Natural killer cell (primary cell): ENCODE measurements at regions not wholly inside any gene's neighbourhood (a gene's known extent, or its start where the extent isn't known, plus 50 kb on each side); places are given as distances from the start of the nearest gene placed in this dataset.

Source experiments
- ATAC-seq, 3 donors: fragments of 150-1000 bp in 2 of 3; fragments of 200-7000 bp in 1 of 3; cut with Tn5 transposase; 1 replicate in 1 of 3; 2 replicates in 2 of 3; pipeline ENCODE4 v1.10.0; 2021; ENCODE audit warnings: mild to moderate bottlenecking in 2 of 3, moderate library complexity in 2 of 3
- DNase-seq, 2 donors: peaks; one replicate each; pipeline versions ENCODE4 v3.0.0 to v3.0.0-alpha.2; 2013 to 2021; ENCODE audit warnings: mixed read lengths in 1 of 2
- H3K27ac ChIP-seq: one replicate; pipeline ENCODE4 v1.5.1; 2013; ENCODE audit warnings: mild to moderate bottlenecking, low read length
- H3K27me3 ChIP-seq: one replicate; pipeline ENCODE4 v1.6.1; 2013; ENCODE audit warnings: low read length; ENCODE audit not compliant: control insufficient read depth, insufficient read depth
- H3K36me3 ChIP-seq: one replicate; pipeline ENCODE4 v1.6.1; 2013; ENCODE audit warnings: low read length; ENCODE audit not compliant: control insufficient read depth, insufficient read depth
- H3K4me1 ChIP-seq: one replicate; pipeline ENCODE4 v1.6.1; 2013; ENCODE audit warnings: low read length; ENCODE audit not compliant: control insufficient read depth, insufficient read depth
- H3K4me3 ChIP-seq: one replicate; pipeline ENCODE4 v1.5.1; 2013; ENCODE audit warnings: low read length
- H3K9me3 ChIP-seq: one replicate; pipeline ENCODE4 v1.6.1; 2013; ENCODE audit warnings: low read length; ENCODE audit not compliant: control insufficient read depth, insufficient read depth
- H3K27ac Mint-ChIP-seq, 2 donors: one replicate each; pipeline ENCODE4 v1.8.0; 2022; ENCODE audit warnings: mild to moderate bottlenecking in 2 of 2, mixed read lengths in 2 of 2, moderate library complexity in 1 of 2
- H3K27me3 Mint-ChIP-seq, 2 donors: one replicate each; pipeline ENCODE4 v1.8.0; 2022; ENCODE audit warnings: low read depth in 2 of 2, mixed read lengths in 2 of 2
- H3K36me3 Mint-ChIP-seq: one replicate; pipeline ENCODE4 v1.8.0; 2022; ENCODE audit warnings: mixed read lengths
- H3K4me1 Mint-ChIP-seq, 2 donors: one replicate each; pipeline ENCODE4 v1.8.0; 2022; ENCODE audit warnings: mixed read lengths in 2 of 2
- H3K4me3 Mint-ChIP-seq: one replicate; pipeline ENCODE4 v1.8.0; 2022; ENCODE audit warnings: mild to moderate bottlenecking, moderate library complexity, mixed read lengths
- H3K9me3 Mint-ChIP-seq, 2 donors: one replicate each; pipeline ENCODE4 v1.8.0; 2022; ENCODE audit warnings: mixed read lengths in 2 of 2
- CTCF ChIP-seq: fragments of 200-600 bp; IDR thresholded peaks from one replicate; pipeline ENCODE4 v1.8.0; 2022; ENCODE audit warnings: antibody characterized with exemption
- WGBS: methylation state at CpG from one replicate; pipeline ENCODE4 v1.1.7; 2013; ENCODE audit warnings: missing lambda C conversion rate; ENCODE audit not compliant: insufficient coverage; 5-methylcytosine and 5-hydroxymethylcytosine counted together
- intact Hi-C: fragments of 100-400 bp; cut with micrococcal nuclease; formaldehyde crosslinking; loops from one replicate; pipeline ENCODE4 v1.14.2; 2022

GRCh38 chr13:79141082-79141481, 265.0 kb downstream of the RBM26 start:
- ATAC-seq (no peak), DNase-seq (no peak)
- Mint-ChIP-seq H3K27ac (no peak overlapping the region), H3K4me3 (no peak overlapping the region), H3K27me3 (peaks cover 0 to 2% of the 10 kb centered on the region in 2 donors), H3K36me3 (no peaks in the 10 kb centered on the region), H3K4me1 (no peaks in the 10 kb centered on the region), H3K9me3 (peaks cover 0 to 4% of the 10 kb centered on the region in 2 donors)
- H3K4me3 ChIP-seq: no peak overlapping the region
- intact Hi-C loops: no loop called here
- H3K27ac ChIP-seq: no peak overlapping the region
- no peaks in the 10 kb centered on the region for H3K36me3 ChIP-seq
- WGBS: 91% methylated on average over 2 of the region's 3 CpGs
- H3K27me3 ChIP-seq: no peaks in the 10 kb centered on the region
- no peaks in the 10 kb centered on the region for H3K4me1 ChIP-seq
- TF ChIP-seq CTCF: no peak
- no peaks in the 10 kb centered on the region for H3K9me3 ChIP-seq

GRCh38 chr13:79128158-79128557, 277.9 kb downstream of the RBM26 start:
- H3K9me3 ChIP-seq: no peaks in the 10 kb centered on the region
- 100% methylated on average over 1 of the region's 2 CpGs for WGBS
- no peaks in the 10 kb centered on the region for H3K36me3 ChIP-seq
- no peaks in the 10 kb centered on the region for H3K4me1 ChIP-seq
- no peaks in the 10 kb centered on the region for H3K36me3 Mint-ChIP-seq
- no peak for TF ChIP-seq CTCF
- H3K9me3 Mint-ChIP-seq: peaks cover 3 to 7% of the 10 kb centered on the region in 2 donors
- no peaks in the 10 kb centered on the region for H3K4me1 Mint-ChIP-seq
- H3K27ac ChIP-seq: no peak overlapping the region
- intact Hi-C loops: no loop called here
- no peak overlapping the region for H3K4me3 ChIP-seq
- H3K27ac Mint-ChIP-seq: no peak overlapping the region
- ATAC-seq: no peak
- no peak overlapping the region for H3K4me3 Mint-ChIP-seq
- no peak for DNase-seq
- no peaks in the 10 kb centered on the region for H3K27me3 ChIP-seq
- peaks cover 0 to 5% of the 10 kb centered on the region in 2 donors for H3K27me3 Mint-ChIP-seq

GRCh38 chr13:79126706-79127105, 279.3 kb downstream of the RBM26 start:
- Mint-ChIP-seq H3K4me3 (no peak overlapping the region), H3K27ac (no peak overlapping the region), H3K9me3 (peaks cover 3% of the 10 kb centered on the region in 2 donors), H3K27me3 (peaks cover 0 to 5% of the 10 kb centered on the region in 2 donors), H3K36me3 (no peaks in the 10 kb centered on the region), H3K4me1 (no peaks in the 10 kb centered on the region)
- no peak overlapping the region for H3K27ac ChIP-seq
- H3K36me3 ChIP-seq: no peaks in the 10 kb centered on the region
- intact Hi-C loops: no loop called here
- WGBS: no CpG with 5 or more reads among the region's 1 CpG
- H3K4me1 ChIP-seq: no peaks in the 10 kb centered on the region
- DNase-seq (no peak), ATAC-seq (no peak)
- H3K27me3 ChIP-seq: no peaks in the 10 kb centered on the region
- H3K9me3 ChIP-seq: no peaks in the 10 kb centered on the region
- no peak overlapping the region for H3K4me3 ChIP-seq
- no peak for TF ChIP-seq CTCF

- Histone ChIP-seq H3K27ac (no peak overlapping the region), H3K4me3 (no peak overlapping the region), H3K4me1 (no peaks in the 10 kb centered on the region), H3K27me3 (no peaks in the 10 kb centered on the region), H3K9me3 (no peaks in the 10 kb centered on the region), H3K36me3 (no peaks in the 10 kb centered on the region)
- TF ChIP-seq CTCF: no peak
- peaks cover 0 to 2% of the 10 kb centered on the region in 2 donors for H3K27me3 Mint-ChIP-seq
- ATAC-seq (no peak), DNase-seq (no peak)
- intact Hi-C loops: no loop called here
- H3K9me3 Mint-ChIP-seq: peaks cover 2 to 3% of the 10 kb centered on the region in 2 donors
- no peaks in the 10 kb centered on the region for H3K36me3 Mint-ChIP-seq
- no peaks in the 10 kb centered on the region for H3K4me1 Mint-ChIP-seq
- H3K4me3 Mint-ChIP-seq: no peak overlapping the region
- 81% methylated on average over 2 of the region's 2 CpGs for WGBS
- no peak overlapping the region for H3K27ac Mint-ChIP-seq
These were observed 281.9 kb downstream of the RBM26 start for GRCh38 chr13:79124183-79124582.
